ENCODE measurements at regions not wholly inside any gene's neighbourhood (a gene's known extent, or its start where the extent isn't known, plus 50 kb on each side); places are given as distances from the start of the nearest gene placed in this dataset.

- DNase-seq, result no peak
- WGBS, 2 donors, result 94 to 97% methylated on average over 2 of the region's 2 CpGs
- intact Hi-C loops (cut with DNase I; ENCODE audit: low total_unique reads), result no loop called here
- Histone ChIP-seq H3K4me3 (no peak overlapping the region), H3K27me3 (no peaks in the 10 kb centered on the region), H3K27ac (no peak overlapping the region), H3K4me1 (no peaks in the 10 kb centered on the region), H3K36me3 (ENCODE audit: low read depth, missing control alignments) (no peaks in the 10 kb centered on the region), H3K9me3 (no peaks in the 10 kb centered on the region)
- no peak for TF ChIP-seq POLR2A (IDR thresholded peaks at IDR 0.05)
- TF ChIP-seq, protein P1, sequence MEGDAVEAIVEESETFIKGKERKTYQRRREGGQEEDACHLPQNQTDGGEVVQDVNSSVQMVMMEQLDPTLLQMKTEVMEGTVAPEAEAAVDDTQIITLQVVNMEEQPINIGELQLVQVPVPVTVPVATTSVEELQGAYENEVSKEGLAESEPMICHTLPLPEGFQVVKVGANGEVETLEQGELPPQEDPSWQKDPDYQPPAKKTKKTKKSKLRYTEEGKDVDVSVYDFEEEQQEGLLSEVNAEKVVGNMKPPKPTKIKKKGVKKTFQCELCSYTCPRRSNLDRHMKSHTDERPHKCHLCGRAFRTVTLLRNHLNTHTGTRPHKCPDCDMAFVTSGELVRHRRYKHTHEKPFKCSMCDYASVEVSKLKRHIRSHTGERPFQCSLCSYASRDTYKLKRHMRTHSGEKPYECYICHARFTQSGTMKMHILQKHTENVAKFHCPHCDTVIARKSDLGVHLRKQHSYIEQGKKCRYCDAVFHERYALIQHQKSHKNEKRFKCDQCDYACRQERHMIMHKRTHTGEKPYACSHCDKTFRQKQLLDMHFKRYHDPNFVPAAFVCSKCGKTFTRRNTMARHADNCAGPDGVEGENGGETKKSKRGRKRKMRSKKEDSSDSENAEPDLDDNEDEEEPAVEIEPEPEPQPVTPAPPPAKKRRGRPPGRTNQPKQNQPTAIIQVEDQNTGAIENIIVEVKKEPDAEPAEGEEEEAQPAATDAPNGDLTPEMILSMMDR (IDR thresholded peaks at IDR 0.05), result no peak
Observed at GRCh38 chr4:24146127-24146526, 256.3 kb upstream of the PPARGC1A start.

- no peak for DNase-seq
- Histone ChIP-seq H3K27me3 (no peaks in the 10 kb centered on the region), H3K27ac (no peak overlapping the region), H3K9me3 (no peaks in the 10 kb centered on the region), H3K36me3 (ENCODE audit: low read depth, missing control alignments) (no peaks in the 10 kb centered on the region), H3K4me1 (no peaks in the 10 kb centered on the region), H3K4me3 (no peak overlapping the region)
- TF ChIP-seq POLR2A (IDR thresholded peaks at IDR 0.05), result no peak
- TF ChIP-seq, protein P1 (IDR thresholded peaks at IDR 0.05), result no peak
- WGBS, 2 donors, result 82% methylated on average over 6 of the region's 6 CpGs
- intact Hi-C loops (cut with DNase I; ENCODE audit: low total_unique reads), result no loop called here
Observed at GRCh38 chr4:24145591-24145990, 255.7 kb upstream of the PPARGC1A start.

DNA sequence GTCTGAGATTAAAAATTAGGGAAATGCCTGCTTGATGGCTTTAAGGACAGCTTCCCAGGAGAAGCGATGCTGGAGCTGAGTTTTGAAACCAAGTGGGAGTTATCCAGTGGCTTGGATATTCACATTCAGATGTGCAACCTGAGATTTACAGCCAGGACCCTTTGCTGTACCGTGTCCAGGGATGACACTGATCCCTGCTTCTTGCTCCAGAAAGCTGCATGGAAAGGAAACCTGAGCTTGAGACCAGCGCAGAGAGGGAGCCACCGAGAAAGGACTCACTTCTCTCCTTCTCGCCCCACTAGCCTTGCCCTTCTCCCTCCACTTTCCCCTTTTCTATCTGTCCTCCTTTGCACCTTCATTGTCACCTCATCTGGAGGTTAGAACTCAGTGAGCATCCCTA lies 254.5 kb upstream of the PPARGC1A start:
- Histone ChIP-seq H3K4me3 (no peak overlapping the region), H3K9me3 (no peaks in the 10 kb centered on the region), H3K27me3 (no peaks in the 10 kb centered on the region), H3K27ac (no peak overlapping the region), H3K4me1 (no peaks in the 10 kb centered on the region), H3K36me3 (ENCODE audit: low read depth, missing control alignments) (no peaks in the 10 kb centered on the region)
- no peak for DNase-seq
- 81% methylated on average over 5 of the region's 5 CpGs for WGBS, 2 donors
- TF ChIP-seq, protein P1 (IDR thresholded peaks at IDR 0.05), result no peak
- TF ChIP-seq POLR2A (IDR thresholded peaks at IDR 0.05), result no peak
- intact Hi-C loops (cut with DNase I; ENCODE audit: low total_unique reads), result no loop called here

GRCh38 chr4:24143741-24144140 lies 253.9 kb upstream of the PPARGC1A start:
- Histone ChIP-seq H3K36me3 (ENCODE audit: low read depth, missing control alignments) (no peaks in the 10 kb centered on the region), H3K27ac (no peak overlapping the region), H3K9me3 (no peaks in the 10 kb centered on the region), H3K4me3 (no peak overlapping the region), H3K4me1 (no peaks in the 10 kb centered on the region), H3K27me3 (no peaks in the 10 kb centered on the region)
- intact Hi-C loops (cut with DNase I; ENCODE audit: low total_unique reads), result no loop called here
- DNase-seq, result no peak
- no peak for TF ChIP-seq POLR2A (IDR thresholded peaks at IDR 0.05)
- TF ChIP-seq, protein P1 (IDR thresholded peaks at IDR 0.05), result no peak
- WGBS, 2 donors, result 78 to 83% methylated on average over 3 of the region's 3 CpGs

DNA sequence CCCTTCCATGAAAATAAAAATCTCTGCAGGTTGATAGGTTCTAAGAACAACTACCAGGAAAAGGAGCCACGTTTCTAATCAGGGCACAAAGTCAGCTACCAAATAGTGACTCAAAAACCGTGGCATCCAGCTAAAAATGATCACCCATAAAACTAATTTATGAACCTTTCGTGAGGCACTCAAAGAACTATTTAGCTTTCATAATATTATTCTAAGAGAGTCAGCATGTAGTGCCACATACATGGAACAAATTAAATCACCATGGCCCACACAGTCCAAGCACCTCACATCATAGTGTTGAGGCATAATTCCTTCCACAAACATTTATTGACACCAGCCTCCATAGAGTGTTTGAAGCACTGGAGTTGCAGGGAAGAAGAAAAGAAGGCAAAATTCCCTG lies 252.0 kb upstream of the PPARGC1A start:
- 79% methylated on average over 3 of the region's 3 CpGs for WGBS, 2 donors

More for the DNA sequence above, 252.0 kb upstream of the PPARGC1A start:
- H3K36me3 ChIP-seq (ENCODE audit: low read depth, missing control alignments), result no peaks in the 10 kb centered on the region
- no peaks in the 10 kb centered on the region for H3K4me1 ChIP-seq
- H3K27ac ChIP-seq, result no peak overlapping the region
- TF ChIP-seq POLR2A (IDR thresholded peaks at IDR 0.05), result no peak
- intact Hi-C loops (cut with DNase I; ENCODE audit: low total_unique reads), result no loop called here
- DNase-seq, result no peak
- no peaks in the 10 kb centered on the region for H3K9me3 ChIP-seq
- H3K4me3 ChIP-seq, result no peak overlapping the region
- H3K27me3 ChIP-seq, result no peaks in the 10 kb centered on the region
